H1 (cell line): ENCODE measurements at regions not wholly inside any gene's neighbourhood (a gene's known extent, or its start where the extent isn't known, plus 50 kb on each side); places are given as distances from the start of the nearest gene placed in this dataset.

Source experiments
- CREB1 ChIP-seq: IDR thresholded peaks from 2 replicates; pipeline ENCODE4 v1.6.1; 2012; ENCODE audit warnings: inconsistent platforms
- SUZ12 ChIP-seq: fragments of 200-600 bp; sonication (generic); IDR thresholded peaks from 2 replicates; pipeline ENCODE4 v1.6.1; 2012; ENCODE audit warnings: mild to moderate bottlenecking, inconsistent platforms, low read length, moderate library complexity, mixed read lengths
- TBP ChIP-seq: IDR thresholded peaks from 2 replicates; pipeline ENCODE4 v1.6.1; 2011; ENCODE audit warnings: low read depth, low read length, improper control_type of control experiment
- TEAD4 ChIP-seq: IDR thresholded peaks from 2 replicates; pipeline ENCODE4 v1.6.1; 2012; ENCODE audit warnings: low read depth, low read length, inconsistent platforms, mixed read lengths

DNA sequence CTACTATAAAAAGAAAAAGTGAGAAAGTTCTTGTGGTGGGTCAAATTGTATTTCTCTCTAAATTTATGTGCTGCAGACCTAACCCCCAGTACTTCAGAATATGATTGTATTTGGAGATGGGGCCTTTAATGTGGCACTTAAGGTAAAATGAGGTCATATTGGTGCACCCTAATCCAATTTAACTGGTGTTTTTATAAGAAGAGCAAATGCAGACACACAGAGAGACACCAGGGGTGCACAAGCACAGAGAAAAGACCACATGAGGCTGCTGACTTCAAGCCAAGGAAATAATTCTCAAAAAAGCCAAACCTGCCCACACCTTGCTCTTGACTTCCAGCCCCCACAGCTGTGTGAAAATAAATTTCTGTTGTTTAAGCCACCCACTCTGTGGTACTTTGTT is 80.2 kb upstream of the HTR4 start (continued):
- TF ChIP-seq TBP (no peak), TEAD4 (no peak), CREB1 (no peak), SUZ12 (no peak)
- TF ChIP-seq, all 59 proteins: peak for 0
